Progenitor cell of endocrine pancreas (in vitro differentiated cells): ENCODE measurements at regions not wholly inside any gene's neighbourhood (a gene's known extent, or its start where the extent isn't known, plus 50 kb on each side); places are given as distances from the start of the nearest gene placed in this dataset.

Experiments
- DNase-seq: peaks from one replicate; pipeline ENCODE4 v3.0.0; 2021; ENCODE audit warnings: low spot score; ENCODE audit not compliant: unreplicated experiment
- H3K27ac Mint-ChIP-seq: 2 replicates; pipeline ENCODE4 v1.8.0; 2021; ENCODE audit warnings: mild to moderate bottlenecking, moderate library complexity, mixed read lengths
- H3K27me3 Mint-ChIP-seq: 2 replicates; pipeline ENCODE4 v1.8.0; 2021; ENCODE audit warnings: mixed read lengths
- H3K36me3 Mint-ChIP-seq: 2 replicates; pipeline ENCODE4 v1.8.0; 2022; ENCODE audit warnings: mixed read lengths; ENCODE audit not compliant: insufficient read depth
- H3K4me1 Mint-ChIP-seq: 2 replicates; pipeline ENCODE4 v1.8.0; 2021; ENCODE audit warnings: low read depth, mixed read lengths
- H3K4me3 Mint-ChIP-seq: 2 replicates; pipeline ENCODE4 v1.8.0; 2021; ENCODE audit warnings: low read depth, mild to moderate bottlenecking, moderate library complexity, mixed read lengths
- H3K9me3 Mint-ChIP-seq: 2 replicates; pipeline ENCODE4 v1.8.0; 2021; ENCODE audit warnings: low read depth, mixed read lengths
- TF ChIP-seq, protein P1 (sequence below): fragments of 200-600 bp; sonication (generic); IDR thresholded peaks from one replicate; pipeline ENCODE4 v1.5.0; 2021; ENCODE audit warnings: antibody characterized with exemption, mild to moderate bottlenecking; ENCODE audit not compliant: unreplicated experiment

DNA sequence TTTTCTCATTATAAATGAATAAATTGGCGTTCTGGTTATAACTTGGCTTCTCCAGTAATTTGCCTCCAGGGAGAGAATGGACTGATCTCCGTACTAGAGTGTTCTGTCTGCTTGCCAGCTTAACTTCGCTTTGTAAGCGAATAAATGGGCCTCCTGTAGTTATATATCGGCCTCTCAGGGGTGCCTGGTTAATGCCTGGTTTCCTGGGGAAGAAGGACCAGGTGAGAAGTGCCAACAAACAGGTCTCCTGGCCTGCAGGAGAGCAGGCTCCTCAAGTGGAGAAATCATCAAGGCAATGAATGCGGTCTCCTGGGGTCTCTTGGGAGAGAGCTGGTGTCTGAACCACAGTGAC lies 107.4 kb upstream of the SERBP1 start:
- no peak overlapping the region for H3K4me3 Mint-ChIP-seq
- H3K4me1 Mint-ChIP-seq: peaks cover 21% of the 10 kb centered on the region
- H3K27me3 Mint-ChIP-seq: no peaks in the 10 kb centered on the region
- no peaks in the 10 kb centered on the region for H3K36me3 Mint-ChIP-seq
- H3K9me3 Mint-ChIP-seq: no peaks in the 10 kb centered on the region
- H3K27ac Mint-ChIP-seq: no peak overlapping the region
- DNase-seq: no peak
- TF ChIP-seq, protein P1, sequence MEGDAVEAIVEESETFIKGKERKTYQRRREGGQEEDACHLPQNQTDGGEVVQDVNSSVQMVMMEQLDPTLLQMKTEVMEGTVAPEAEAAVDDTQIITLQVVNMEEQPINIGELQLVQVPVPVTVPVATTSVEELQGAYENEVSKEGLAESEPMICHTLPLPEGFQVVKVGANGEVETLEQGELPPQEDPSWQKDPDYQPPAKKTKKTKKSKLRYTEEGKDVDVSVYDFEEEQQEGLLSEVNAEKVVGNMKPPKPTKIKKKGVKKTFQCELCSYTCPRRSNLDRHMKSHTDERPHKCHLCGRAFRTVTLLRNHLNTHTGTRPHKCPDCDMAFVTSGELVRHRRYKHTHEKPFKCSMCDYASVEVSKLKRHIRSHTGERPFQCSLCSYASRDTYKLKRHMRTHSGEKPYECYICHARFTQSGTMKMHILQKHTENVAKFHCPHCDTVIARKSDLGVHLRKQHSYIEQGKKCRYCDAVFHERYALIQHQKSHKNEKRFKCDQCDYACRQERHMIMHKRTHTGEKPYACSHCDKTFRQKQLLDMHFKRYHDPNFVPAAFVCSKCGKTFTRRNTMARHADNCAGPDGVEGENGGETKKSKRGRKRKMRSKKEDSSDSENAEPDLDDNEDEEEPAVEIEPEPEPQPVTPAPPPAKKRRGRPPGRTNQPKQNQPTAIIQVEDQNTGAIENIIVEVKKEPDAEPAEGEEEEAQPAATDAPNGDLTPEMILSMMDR: no peak

DNA sequence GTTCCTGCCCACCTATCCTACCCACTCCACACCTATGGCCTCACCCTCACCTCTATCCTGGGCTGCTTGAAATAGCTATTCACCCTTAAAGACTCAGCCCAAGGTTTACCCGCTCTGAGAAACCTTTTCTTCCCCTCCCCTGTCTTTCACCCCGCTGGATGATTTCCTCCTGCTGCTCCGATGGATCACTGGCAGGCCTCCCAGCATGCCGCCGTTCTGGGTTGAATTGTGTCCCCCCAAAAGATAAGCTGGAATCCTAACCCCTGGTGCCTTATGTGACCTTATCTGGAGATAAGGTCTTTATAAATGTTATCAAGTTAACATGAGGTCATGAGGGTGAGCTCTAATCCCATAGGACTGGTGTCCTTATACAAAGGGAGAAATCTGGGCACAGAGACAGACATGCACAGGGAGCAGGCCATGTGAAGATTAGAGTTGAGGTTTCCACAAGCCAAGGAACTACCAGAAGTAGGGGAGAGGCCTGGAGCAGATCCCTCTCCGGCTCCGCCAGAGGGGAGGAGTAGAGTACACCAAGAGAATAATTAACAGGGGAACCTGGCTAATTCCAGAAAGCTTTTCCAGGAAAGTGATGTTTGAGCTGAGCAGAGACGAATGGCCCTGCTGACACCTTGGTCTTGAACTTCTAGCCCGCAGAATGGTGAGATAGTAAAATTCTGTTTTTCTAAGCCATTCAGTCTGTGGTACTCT lies 110.0 kb upstream of the SERBP1 start:
- Mint-ChIP-seq H3K4me3 (no peak overlapping the region), H3K27ac (peak overlapping the region; percentile 39)

DNA sequence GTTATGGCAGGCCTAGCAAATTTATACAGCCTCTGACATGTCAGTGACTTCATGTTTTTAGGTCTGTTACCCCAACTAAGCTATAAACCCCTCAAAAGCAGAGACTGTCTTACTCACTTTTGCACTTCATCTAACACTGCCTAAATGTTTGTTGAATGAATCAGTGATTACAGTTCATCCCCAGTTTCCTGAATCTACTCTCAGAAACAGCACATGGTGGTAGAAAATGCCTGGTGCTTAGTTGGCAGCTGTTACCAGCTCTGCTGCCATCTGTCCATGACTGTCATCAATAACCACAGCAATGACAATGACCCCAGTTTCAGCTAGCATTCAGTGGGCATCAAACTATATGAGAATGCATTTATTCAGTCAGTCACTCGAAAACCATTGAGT lies 110.5 kb upstream of the SERBP1 start:
- Mint-ChIP-seq H3K27ac (peak overlapping the region; percentile 39), H3K36me3 (no peaks in the 10 kb centered on the region), H3K9me3 (no peaks in the 10 kb centered on the region), H3K4me1 (peaks cover 8% of the 10 kb centered on the region), H3K4me3 (no peak overlapping the region), H3K27me3 (no peaks in the 10 kb centered on the region)
- no peak for DNase-seq
- TF ChIP-seq, protein P1: no peak

More for the DNA sequence above, 110.0 kb upstream of the SERBP1 start:
- no peaks in the 10 kb centered on the region for H3K9me3 Mint-ChIP-seq
- TF ChIP-seq, protein P1: no peak
- no peak for DNase-seq
- H3K36me3 Mint-ChIP-seq: no peaks in the 10 kb centered on the region
- H3K4me1 Mint-ChIP-seq: peaks cover 8% of the 10 kb centered on the region
- no peaks in the 10 kb centered on the region for H3K27me3 Mint-ChIP-seq

DNA sequence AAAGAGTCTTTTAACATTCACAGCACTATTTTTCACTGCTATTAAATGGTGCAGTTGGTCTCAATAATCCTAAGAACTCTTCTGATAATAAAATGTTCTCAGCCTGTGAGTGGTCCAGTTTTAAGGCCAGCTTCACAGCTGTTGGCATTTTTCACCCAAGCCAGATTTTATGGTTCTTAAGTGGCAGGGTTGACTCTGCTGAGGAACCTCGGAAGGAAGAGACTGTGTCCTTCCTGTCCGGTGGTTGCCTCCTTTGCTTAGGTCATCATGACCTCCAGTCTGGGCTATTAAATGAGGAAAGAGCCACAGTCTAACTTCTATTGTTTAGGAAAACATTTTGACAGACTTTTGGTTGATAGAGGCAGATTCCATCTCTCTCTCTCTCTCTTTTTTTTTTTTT lies 112.5 kb upstream of the SERBP1 start:
- no peaks in the 10 kb centered on the region for H3K9me3 Mint-ChIP-seq
- no peak for DNase-seq
- H3K27ac Mint-ChIP-seq: no peak overlapping the region
- peaks cover 8% of the 10 kb centered on the region for H3K4me1 Mint-ChIP-seq
- no peak overlapping the region for H3K4me3 Mint-ChIP-seq
- H3K27me3 Mint-ChIP-seq: no peaks in the 10 kb centered on the region
- no peaks in the 10 kb centered on the region for H3K36me3 Mint-ChIP-seq
- TF ChIP-seq, protein P1: no peak

DNA sequence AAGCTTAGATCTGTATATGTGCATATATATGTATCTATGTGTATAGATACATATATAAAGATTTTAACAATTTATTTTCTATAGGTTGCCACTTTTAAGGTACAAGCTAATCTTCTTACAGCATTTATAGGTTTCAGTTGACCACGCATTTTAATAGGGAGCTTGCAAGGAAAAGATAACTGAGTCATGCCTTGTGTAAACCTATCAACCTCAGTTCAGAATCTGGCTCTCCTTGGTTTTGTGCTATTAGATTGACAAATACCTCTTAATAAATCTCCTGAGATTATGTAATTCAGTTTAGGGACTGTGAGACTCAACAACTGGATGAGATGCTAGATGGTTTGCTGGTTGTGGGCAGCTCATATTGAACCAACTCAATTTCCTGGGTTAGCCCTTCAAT lies 114.7 kb upstream of the SERBP1 start:
- peaks cover 6% of the 10 kb centered on the region for H3K4me1 Mint-ChIP-seq
- peaks cover 3% of the 10 kb centered on the region for H3K27me3 Mint-ChIP-seq
- H3K36me3 Mint-ChIP-seq: no peaks in the 10 kb centered on the region
- TF ChIP-seq, protein P1: no peak
- H3K27ac Mint-ChIP-seq: no peak overlapping the region
- no peak for DNase-seq
- peaks cover 3% of the 10 kb centered on the region for H3K9me3 Mint-ChIP-seq
- H3K4me3 Mint-ChIP-seq: no peak overlapping the region
